Aorta (tissue), 5 donors: ENCODE measurements at regions not wholly inside any gene's neighbourhood (a gene's known extent, or its start where the extent isn't known, plus 50 kb on each side); places are given as distances from the start of the nearest gene placed in this dataset.
"Not testable (repeated sequence)": the region's sequence is repeated elsewhere in the genome, so short reads cannot be mapped to it uniquely, and the experiment has no call there.

ENCODE experiments used
- ATAC-seq: fragments of 200-7000 bp; cut with Tn5 transposase; one replicate; pipeline ENCODE4 v1.9.1; 2022; ENCODE audit warnings: moderate library complexity; ENCODE audit not compliant: low FRiP score
- DNase-seq, 2 donors: peaks; one replicate each; pipeline ENCODE4 v3.0.0-alpha.2; 2020
- H3K27ac ChIP-seq, 2 donors: one replicate each; pipeline ENCODE4 v1.5.1; 2013; ENCODE audit warnings: low read length in 2 of 2, mild to moderate bottlenecking in 2 of 2, moderate library complexity in 2 of 2, control low read depth in 1 of 2, inconsistent platforms in 1 of 2, low read depth in 1 of 2
- H3K27me3 ChIP-seq, 2 donors: one replicate each; pipeline ENCODE4 v1.6.1; 2013; ENCODE audit warnings: control low read depth in 1 of 2, low read length in 1 of 2, mild to moderate bottlenecking in 1 of 2, moderate library complexity in 1 of 2; ENCODE audit not compliant: insufficient read depth in 2 of 2, control insufficient read depth in 1 of 2
- H3K36me3 ChIP-seq, 2 donors: one replicate each; pipeline ENCODE4 v1.6.1; 2013; ENCODE audit warnings: control low read depth in 1 of 2, low read length in 1 of 2, mild to moderate bottlenecking in 1 of 2; ENCODE audit not compliant: insufficient read depth in 2 of 2, control insufficient read depth in 1 of 2
- H3K4me1 ChIP-seq, 2 donors: one replicate each; pipeline ENCODE4 v1.6.1; 2013; ENCODE audit warnings: low read length in 2 of 2, control low read depth in 1 of 2, mild to moderate bottlenecking in 1 of 2, moderate library complexity in 1 of 2; ENCODE audit not compliant: insufficient read depth in 2 of 2, control insufficient read depth in 1 of 2
- H3K4me3 ChIP-seq, 2 donors: one replicate each; pipeline ENCODE4 v1.5.1; 2013; ENCODE audit warnings: low read length in 2 of 2, control low read depth in 1 of 2, mild to moderate bottlenecking in 1 of 2
- H3K9me3 ChIP-seq: one replicate; pipeline ENCODE4 v1.6.1; 2013; ENCODE audit warnings: mild to moderate bottlenecking, low read length; ENCODE audit not compliant: control insufficient read depth
- WGBS, 2 donors: extraction: QIAGEN DNeasy Blood & Tissue Kit; methylation state at CpG; one replicate each; pipeline ENCODE4 v1.1.7; 2013; 5-methylcytosine and 5-hydroxymethylcytosine counted together
- intact Hi-C, 2 donors: fragments of 100-400 bp; cut with DNase I; formaldehyde crosslinking; loops; one replicate each; pipeline versions ENCODE4 v1.14.2 to v1.15.0; 2022
- donor health status: healthy with polysubstance abuse.
- donor health status: Bipolar disorder and iron deficiency.
- donor health status: DM: no; HTN: no; CAD: no.
- donor health status: DM: no; HTN: no; CAD: no.
- donor health status: DM: yes; HTN: yes; CAD: no.

- ATAC-seq (no peak), DNase-seq (no peak)
- H3K36me3 ChIP-seq: no peaks in the 10 kb centered on the region
- intact Hi-C loops: no loop called here
- no peak overlapping the region for H3K27ac ChIP-seq
- H3K9me3 ChIP-seq: no peaks in the 10 kb centered on the region
- H3K4me1 ChIP-seq: no peaks in the 10 kb centered on the region
- no peaks in the 10 kb centered on the region for H3K27me3 ChIP-seq
- no peak overlapping the region for H3K4me3 ChIP-seq
Measured at GRCh38 chr1:99500541-99500940, 145.4 kb upstream of the PALMD start.

GRCh38 chr1:99501871-99502270, 144.0 kb upstream of the PALMD start:
- ATAC-seq (no peak), DNase-seq (no peak)
- Histone ChIP-seq H3K4me1 (no peaks in the 10 kb centered on the region), H3K27ac (no peak overlapping the region), H3K36me3 (no peaks in the 10 kb centered on the region), H3K9me3 (no peaks in the 10 kb centered on the region), H3K27me3 (no peaks in the 10 kb centered on the region), H3K4me3 (no peak overlapping the region)
- intact Hi-C loops: no loop called here
- WGBS, 2 donors: 77 to 85% methylated on average over 1 of the region's 1 CpG

GRCh38 chr1:99502400-99502799, 143.5 kb upstream of the PALMD start:
- DNase-seq (no peak), ATAC-seq (no peak)
- intact Hi-C loops: no loop called here
- Histone ChIP-seq H3K9me3 (no peaks in the 10 kb centered on the region), H3K27me3 (no peaks in the 10 kb centered on the region), H3K27ac (no peak overlapping the region), H3K4me3 (no peak overlapping the region), H3K4me1 (no peaks in the 10 kb centered on the region), H3K36me3 (no peaks in the 10 kb centered on the region)
- WGBS, 2 donors: 51 to 58% methylated on average over 3 of the region's 3 CpGs

- Histone ChIP-seq H3K9me3 (no peaks in the 10 kb centered on the region), H3K36me3 (no peaks in the 10 kb centered on the region), H3K4me3 (no peak overlapping the region), H3K27ac (no peak overlapping the region), H3K4me1 (no peaks in the 10 kb centered on the region), H3K27me3 (no peaks in the 10 kb centered on the region)
- intact Hi-C loops: no loop called here
- ATAC-seq: no peak
- 57 to 58% methylated on average over 4 of the region's 4 CpGs for WGBS, 2 donors
- DNase-seq: no peak
Measured at GRCh38 chr1:99503276-99503747, 142.6 kb upstream of the PALMD start.

GRCh38 chr1:99504287-99504686, 141.6 kb upstream of the PALMD start:
- H3K4me1 ChIP-seq: no peaks in the 10 kb centered on the region
- DNase-seq (no peak), ATAC-seq (no peak)
- H3K27ac ChIP-seq: no peak overlapping the region
- WGBS, 2 donors: 76 to 85% methylated on average over 3 of the region's 3 CpGs
- H3K4me3 ChIP-seq: no peak overlapping the region
- no peaks in the 10 kb centered on the region for H3K9me3 ChIP-seq
- intact Hi-C loops: no loop called here
- H3K36me3 ChIP-seq: no peaks in the 10 kb centered on the region
- H3K27me3 ChIP-seq: no peaks in the 10 kb centered on the region

- no peaks in the 10 kb centered on the region for H3K36me3 ChIP-seq
- intact Hi-C loops: no loop called here
- H3K27me3 ChIP-seq: no peaks in the 10 kb centered on the region
- no peak for DNase-seq
- no peak overlapping the region for H3K4me3 ChIP-seq
- no peak overlapping the region for H3K27ac ChIP-seq
- no peaks in the 10 kb centered on the region for H3K9me3 ChIP-seq
- H3K4me1 ChIP-seq: no peaks in the 10 kb centered on the region
- 65 to 71% methylated on average over 2 of the region's 2 CpGs for WGBS, 2 donors
- no peak for ATAC-seq
Measured at GRCh38 chr1:99506631-99507030, 139.3 kb upstream of the PALMD start.

GRCh38 chr1:99507446-99507845, 138.5 kb upstream of the PALMD start:
- H3K27ac ChIP-seq, H3K9me3 ChIP-seq, H3K4me3 ChIP-seq, H3K4me1 ChIP-seq, intact Hi-C loops, H3K27me3 ChIP-seq, DNase-seq, ATAC-seq, H3K36me3 ChIP-seq: not testable (repeated sequence)
- WGBS, 2 donors: 93 to 94% methylated on average over 12 of the region's 12 CpGs

GRCh38 chr1:99507906-99508732, 137.8 kb upstream of the PALMD start:
- no peak overlapping the region for H3K4me3 ChIP-seq
- intact Hi-C loops: no loop called here
- H3K27ac ChIP-seq: no peak overlapping the region
- H3K27me3 ChIP-seq: no peaks in the 10 kb centered on the region
- ATAC-seq (no peak), DNase-seq (peak; percentile 33 to 68)
- H3K4me1 ChIP-seq: no peaks in the 10 kb centered on the region
- no peaks in the 10 kb centered on the region for H3K9me3 ChIP-seq
- WGBS, 2 donors: 94 to 96% methylated on average over 38 of the region's 38 CpGs
- no peaks in the 10 kb centered on the region for H3K36me3 ChIP-seq

GRCh38 chr1:99508733-99509445, 137.0 kb upstream of the PALMD start:
- H3K27me3 ChIP-seq, ATAC-seq, H3K4me1 ChIP-seq, DNase-seq, H3K27ac ChIP-seq, intact Hi-C loops, H3K36me3 ChIP-seq, H3K9me3 ChIP-seq, H3K4me3 ChIP-seq: not testable (repeated sequence)
- 93 to 95% methylated on average over 24 of the region's 24 CpGs for WGBS, 2 donors
